GM23338 (cell line): ENCODE measurements at regions not wholly inside any gene's neighbourhood (a gene's known extent, or its start where the extent isn't known, plus 50 kb on each side); places are given as distances from the start of the nearest gene placed in this dataset.

Experiments
- ATAC-seq: fragments of 200-7000 bp; cut with Tn5 transposase; 3 replicates; pipeline ENCODE4 v1.9.1; 2020
- DNase-seq: peaks from one replicate; pipeline ENCODE4 v3.0.0-alpha.2; 2015; ENCODE audit warnings: low spot score
- H2AFZ ChIP-seq: fragments of 200-600 bp; sonication (generic); 2 replicates; pipeline ENCODE4 v1.8.0; 2016; ENCODE audit warnings: antibody characterized with exemption, mild to moderate bottlenecking, moderate library complexity
- H3F3A ChIP-seq: fragments of 200-600 bp; sonication (generic); replicated peaks from 2 replicates; pipeline ENCODE4 v1.8.0; 2017; ENCODE audit warnings: antibody characterized with exemption, mixed run types, low read depth
- H3K27ac ChIP-seq: fragments of 200-600 bp; sonication (generic); 2 replicates; pipeline ENCODE4 v1.6.1; 2016; ENCODE audit warnings: low read depth
- H3K27me3 ChIP-seq: fragments of 200-600 bp; sonication (generic); 2 replicates; pipeline ENCODE4 v1.8.0; 2016; ENCODE audit warnings: mild to moderate bottlenecking, mixed run types, moderate library complexity; ENCODE audit not compliant: insufficient read depth
- H3K36me3 ChIP-seq: fragments of 200-600 bp; sonication (generic); 2 replicates; pipeline ENCODE4 v1.8.0; 2016; ENCODE audit warnings: mild to moderate bottlenecking; ENCODE audit not compliant: insufficient read depth
- H3K4me1 ChIP-seq: fragments of 200-600 bp; sonication (generic); 2 replicates; pipeline ENCODE4 v1.8.0; 2016; ENCODE audit warnings: mild to moderate bottlenecking, moderate library complexity; ENCODE audit not compliant: insufficient read depth
- H3K4me2 ChIP-seq: fragments of 200-600 bp; sonication (generic); 2 replicates; pipeline ENCODE4 v1.7.1; 2017; ENCODE audit warnings: mixed run types
- H3K4me3 ChIP-seq: fragments of 200-600 bp; sonication (generic); 2 replicates; pipeline ENCODE4 v1.6.1; 2016; ENCODE audit warnings: mixed run types
- H3K79me2 ChIP-seq: fragments of 200-600 bp; sonication (generic); replicated peaks from 2 replicates; pipeline ENCODE4 v1.8.0; 2017; ENCODE audit warnings: mild to moderate bottlenecking; ENCODE audit not compliant: insufficient read depth
- H3K9me2 ChIP-seq: fragments of 200-600 bp; sonication (generic); 2 replicates; pipeline ENCODE4 v1.8.0; 2017; ENCODE audit not compliant: insufficient read depth
- H4K20me1 ChIP-seq: fragments of 200-600 bp; sonication (generic); replicated peaks from 2 replicates; pipeline ENCODE4 v1.8.0; 2017; ENCODE audit warnings: mild to moderate bottlenecking; ENCODE audit not compliant: insufficient read depth
- H3K27ac Mint-ChIP-seq: 2 replicates; pipeline ENCODE4 v1.8.0; 2020; ENCODE audit warnings: inconsistent platforms, mild to moderate bottlenecking, moderate library complexity, mixed read lengths
- H3K27me3 Mint-ChIP-seq: 3 replicates; pipeline ENCODE4 v1.8.0; 2022; ENCODE audit warnings: low read depth, mild to moderate bottlenecking, moderate library complexity, mixed read lengths, inconsistent platforms; ENCODE audit not compliant: insufficient read depth, poor library complexity
- H3K36me3 Mint-ChIP-seq: 3 replicates; pipeline ENCODE4 v1.8.0; 2021; ENCODE audit warnings: low read depth, mild to moderate bottlenecking, inconsistent platforms, moderate library complexity, mixed read lengths
- H3K4me1 Mint-ChIP-seq: 3 replicates; pipeline ENCODE4 v1.8.0; 2020; ENCODE audit warnings: mild to moderate bottlenecking, inconsistent platforms, mixed read lengths
- H3K4me3 Mint-ChIP-seq: 3 replicates; pipeline ENCODE4 v1.8.0; 2021; ENCODE audit warnings: moderate library complexity, mild to moderate bottlenecking, inconsistent platforms, mixed read lengths
- H3K9me3 Mint-ChIP-seq: 3 replicates; pipeline ENCODE4 v1.8.0; 2020; ENCODE audit warnings: moderate library complexity, mild to moderate bottlenecking, inconsistent platforms, mixed read lengths
- CREB1 ChIP-seq: fragments of 250-450 bp; sonication (Bioruptor Pico); IDR thresholded peaks from 2 replicates; pipeline ENCODE4 v1.5.0; 2020; ENCODE audit warnings: low read depth, mild to moderate bottlenecking, moderate library complexity
- CTCF ChIP-seq, 2 experiments: fragments of 200-600 bp in 1 of 2; sonication (generic) in 1 of 2; conservative IDR thresholded peaks; 2 replicates each; pipeline versions ENCODE4 v1.5.1 to v1.6.1; 2016 to 2017; ENCODE audit warnings: antibody characterized with exemption in 2 of 2, low read depth in 2 of 2, mild to moderate bottlenecking in 2 of 2, moderate library complexity in 1 of 2
- ETS1 ChIP-seq: IDR thresholded peaks from 2 replicates; pipeline ENCODE4 v1.6.1; 2016; ENCODE audit warnings: antibody characterized with exemption
- JUNB ChIP-seq: IDR thresholded peaks from one replicate; pipeline ENCODE4 v1.6.1; 2016; ENCODE audit warnings: antibody characterized with exemption; ENCODE audit not compliant: unreplicated experiment
- NANOG ChIP-seq: IDR thresholded peaks from 2 replicates; pipeline ENCODE4 v1.6.1; 2016; ENCODE audit warnings: antibody characterized with exemption, borderline replicate concordance
- POLR2AphosphoS5 ChIP-seq: IDR thresholded peaks from 2 replicates; pipeline ENCODE4 v1.6.1; 2016; ENCODE audit warnings: antibody characterized with exemption, low read depth
- STAT1 ChIP-seq: IDR thresholded peaks from one replicate; pipeline ENCODE4 v1.6.1; 2016; ENCODE audit warnings: antibody characterized with exemption; ENCODE audit not compliant: unreplicated experiment
- ZNF331 ChIP-seq: fragments of 250-450 bp; sonication (Bioruptor Pico); IDR thresholded peaks from 2 replicates; pipeline ENCODE4 v1.5.0; 2020; ENCODE audit warnings: low read depth, mild to moderate bottlenecking, moderate library complexity
- ZNF462 ChIP-seq: fragments of 250-450 bp; sonication (Bioruptor Pico); IDR thresholded peaks from 2 replicates; pipeline ENCODE4 v1.5.0; 2020; ENCODE audit warnings: mild to moderate bottlenecking, moderate library complexity

- no peak for TF ChIP-seq ZNF462 (CRISPR knock-in tag)
- TF ChIP-seq NANOG: no peak
- TF ChIP-seq ZNF331 (CRISPR knock-in tag): no peak
- no peak for TF ChIP-seq POLR2AphosphoS5
- TF ChIP-seq STAT1: no peak
- TF ChIP-seq ETS1: no peak
- TF ChIP-seq JUNB: no peak
Observed at GRCh38 chr2:150160058-150160457, 327.4 kb downstream of the RND3 start (continued).

- H3F3A ChIP-seq: no peaks in the 10 kb centered on the region
- no peak overlapping the region for H3K4me3 ChIP-seq
- no peak overlapping the region for H2AFZ ChIP-seq
- no peaks in the 10 kb centered on the region for H3K36me3 ChIP-seq
- ATAC-seq (no peak), DNase-seq (no peak)
- H3K4me2 ChIP-seq: no peak overlapping the region
- no peaks in the 10 kb centered on the region for H3K4me1 Mint-ChIP-seq
- no peaks in the 10 kb centered on the region for H3K9me2 ChIP-seq
- no peaks in the 10 kb centered on the region; the same call in 2 of the 3 replicates for H3K9me3 Mint-ChIP-seq
- H3K36me3 Mint-ChIP-seq: no peaks in the 10 kb centered on the region
- H3K4me3 Mint-ChIP-seq: no peak overlapping the region
- H3K79me2 ChIP-seq: no peaks in the 10 kb centered on the region
- H3K4me1 ChIP-seq: no peaks in the 10 kb centered on the region
- H3K27ac Mint-ChIP-seq: no peak overlapping the region
- H3K27ac ChIP-seq: no peak overlapping the region
- H4K20me1 ChIP-seq: no peaks in the 10 kb centered on the region
- H3K27me3 ChIP-seq: no peaks in the 10 kb centered on the region
- H3K27me3 Mint-ChIP-seq: no peaks in the 10 kb centered on the region
- TF ChIP-seq NANOG: no peak
- TF ChIP-seq CREB1 (CRISPR knock-in tag): no peak
- TF ChIP-seq CTCF (conservative IDR thresholded peaks at IDR 0.05; ENCODE audit: low read depth in 2 of 2): no peak
Observed at GRCh38 chr2:150159300-150159699, 328.2 kb downstream of the RND3 start.
